Hepatocyte (in vitro differentiated cells): ENCODE measurements at regions not wholly inside any gene's neighbourhood (a gene's known extent, or its start where the extent isn't known, plus 50 kb on each side); places are given as distances from the start of the nearest gene placed in this dataset.
A peak's percentile ranks its signal among the peaks of the same experiment; 100 is the strongest.

Experiments
- DNase-seq: peaks from one replicate; pipeline ENCODE4 v3.0.0-alpha.2; 2016; ENCODE audit warnings: low spot score
- H2AFZ ChIP-seq: fragments of 200-600 bp; sonication (generic); 2 replicates; pipeline ENCODE4 v1.6.0; 2016; ENCODE audit warnings: antibody characterized with exemption, mild to moderate bottlenecking
- H3K27ac ChIP-seq: fragments of 200-600 bp; sonication (generic); 2 replicates; pipeline ENCODE4 v1.5.1; 2016; ENCODE audit warnings: mild to moderate bottlenecking
- H3K27me3 ChIP-seq: fragments of 200-600 bp; sonication (generic); 2 replicates; pipeline ENCODE4 v1.6.1; 2016
- H3K36me3 ChIP-seq: fragments of 200-600 bp; sonication (generic); replicated peaks from 2 replicates; pipeline ENCODE4 v1.5.1; 2016; ENCODE audit warnings: low read depth; ENCODE audit not compliant: insufficient read depth
- H3K4me1 ChIP-seq: fragments of 200-600 bp; sonication (generic); 2 replicates; pipeline ENCODE4 v1.5.1; 2016; ENCODE audit warnings: mild to moderate bottlenecking, moderate library complexity; ENCODE audit not compliant: insufficient read depth
- H3K4me2 ChIP-seq: fragments of 200-600 bp; sonication (generic); 2 replicates; pipeline ENCODE4 v1.6.0; 2016
- H3K4me3 ChIP-seq: fragments of 200-600 bp; sonication (generic); 2 replicates; pipeline ENCODE4 v1.5.1; 2016; ENCODE audit warnings: mild to moderate bottlenecking
- H3K79me2 ChIP-seq: fragments of 200-600 bp; sonication (generic); 2 replicates; pipeline ENCODE4 v1.6.0; 2017; ENCODE audit warnings: mild to moderate bottlenecking
- H3K9me2 ChIP-seq: fragments of 200-600 bp; sonication (generic); replicated peaks from 2 replicates; pipeline ENCODE4 v1.6.0; 2017; ENCODE audit warnings: mild to moderate bottlenecking; ENCODE audit not compliant: insufficient read depth
- H3K9me3 ChIP-seq: fragments of 200-600 bp; sonication (generic); 2 replicates; pipeline ENCODE4 v1.5.1; 2016; ENCODE audit warnings: low read depth, mild to moderate bottlenecking
- H4K20me1 ChIP-seq: fragments of 200-600 bp; sonication (generic); 2 replicates; pipeline ENCODE4 v1.6.0; 2016; ENCODE audit warnings: mild to moderate bottlenecking; ENCODE audit not compliant: insufficient read depth, poor library complexity, severe bottlenecking
- CTCF ChIP-seq: fragments of 200-600 bp; sonication (generic); IDR thresholded peaks from 2 replicates; pipeline ENCODE4 v1.5.1; 2016; ENCODE audit warnings: antibody characterized with exemption, mild to moderate bottlenecking; ENCODE audit not compliant: poor library complexity
- EZH2 ChIP-seq: fragments of 200-600 bp; sonication (generic); IDR thresholded peaks from 2 replicates; pipeline ENCODE4 v1.6.1; 2016; ENCODE audit warnings: antibody characterized with exemption, mild to moderate bottlenecking, borderline replicate concordance
- EZH2phosphoT487 ChIP-seq: fragments of 200-600 bp; sonication (generic); IDR thresholded peaks from one replicate; pipeline ENCODE4 v1.6.1; 2018; ENCODE audit warnings: antibody characterized with exemption, mild to moderate bottlenecking, low read depth, moderate library complexity; ENCODE audit not compliant: unreplicated experiment, severe bottlenecking
- WGBS: methylation state at CpG from one replicate; pipeline ENCODE4 v1.1.6; 2016; ENCODE audit warnings: low lambda C conversion rate; ENCODE audit errors: missing lambda C conversion rate; 5-methylcytosine and 5-hydroxymethylcytosine counted together

GRCh38 chr4:138090918-138091676 lies 151.1 kb downstream of the SLC7A11 start:
- Histone ChIP-seq H3K79me2 (no peaks in the 10 kb centered on the region), H3K4me1 (peaks cover 10% of the 10 kb centered on the region), H3K27ac (peak overlapping the region; percentile 29), H3K9me2 (no peaks in the 10 kb centered on the region), H3K4me2 (peak overlapping the region; percentile 72), H3K9me3 (no peaks in the 10 kb centered on the region), H3K36me3 (no peaks in the 10 kb centered on the region), H4K20me1 (no peaks in the 10 kb centered on the region), H3K27me3 (no peaks in the 10 kb centered on the region), H3K4me3 (no peak overlapping the region), H2AFZ (peak overlapping the region; percentile 8)
- TF ChIP-seq EZH2 (no peak), CTCF (no peak), EZH2phosphoT487 (no peak)
- DNase-seq, result no peak
- 46% methylated on average over 5 of the region's 5 CpGs for WGBS

GRCh38 chr4:138090150-138090917 lies 151.8 kb downstream of the SLC7A11 start:
- WGBS, result 19% methylated on average over 17 of the region's 17 CpGs
- no peak overlapping the region for H3K4me3 ChIP-seq

GRCh38 chr4:138088449-138089208 lies 153.5 kb downstream of the SLC7A11 start:
- no peak overlapping the region for H3K27ac ChIP-seq
- H3K9me2 ChIP-seq, result no peaks in the 10 kb centered on the region
- H3K9me3 ChIP-seq, result no peaks in the 10 kb centered on the region
- H3K4me2 ChIP-seq, result no peak overlapping the region
- WGBS, result over 99% methylated on average over 54 of the region's 67 CpGs
- no peaks in the 10 kb centered on the region for H3K27me3 ChIP-seq
- H4K20me1 ChIP-seq, result no peaks in the 10 kb centered on the region
- no peak overlapping the region for H2AFZ ChIP-seq
- no peak overlapping the region for H3K4me3 ChIP-seq
- DNase-seq, result no peak
- no peaks in the 10 kb centered on the region for H3K36me3 ChIP-seq
- H3K79me2 ChIP-seq, result no peaks in the 10 kb centered on the region
- TF ChIP-seq EZH2phosphoT487 (no peak), CTCF (no peak), EZH2 (no peak)
- peaks cover 10% of the 10 kb centered on the region for H3K4me1 ChIP-seq

More at GRCh38 chr4:138090150-138090917, 151.8 kb downstream of the SLC7A11 start:
- H3K4me2 ChIP-seq, result peak overlapping the region; percentile 72
- H2AFZ ChIP-seq, result peak overlapping the region; percentile 52
- no peak for TF ChIP-seq EZH2
- TF ChIP-seq CTCF, result peak; percentile 74
- no peaks in the 10 kb centered on the region for H3K36me3 ChIP-seq
- H3K27me3 ChIP-seq, result no peaks in the 10 kb centered on the region
- no peaks in the 10 kb centered on the region for H4K20me1 ChIP-seq
- no peaks in the 10 kb centered on the region for H3K9me3 ChIP-seq
- DNase-seq, result peak; percentile 82
- H3K4me1 ChIP-seq, result peaks cover 10% of the 10 kb centered on the region
- no peaks in the 10 kb centered on the region for H3K9me2 ChIP-seq
- no peaks in the 10 kb centered on the region for H3K79me2 ChIP-seq
- peak overlapping the region; percentile 29 for H3K27ac ChIP-seq
